ENCODE measurements at regions not wholly inside any gene's neighbourhood (a gene's known extent, or its start where the extent isn't known, plus 50 kb on each side); places are given as distances from the start of the nearest gene placed in this dataset.
"Not testable (repeated sequence)": the region's sequence is repeated elsewhere in the genome, so short reads cannot be mapped to it uniquely, and the experiment has no call there.

DNA sequence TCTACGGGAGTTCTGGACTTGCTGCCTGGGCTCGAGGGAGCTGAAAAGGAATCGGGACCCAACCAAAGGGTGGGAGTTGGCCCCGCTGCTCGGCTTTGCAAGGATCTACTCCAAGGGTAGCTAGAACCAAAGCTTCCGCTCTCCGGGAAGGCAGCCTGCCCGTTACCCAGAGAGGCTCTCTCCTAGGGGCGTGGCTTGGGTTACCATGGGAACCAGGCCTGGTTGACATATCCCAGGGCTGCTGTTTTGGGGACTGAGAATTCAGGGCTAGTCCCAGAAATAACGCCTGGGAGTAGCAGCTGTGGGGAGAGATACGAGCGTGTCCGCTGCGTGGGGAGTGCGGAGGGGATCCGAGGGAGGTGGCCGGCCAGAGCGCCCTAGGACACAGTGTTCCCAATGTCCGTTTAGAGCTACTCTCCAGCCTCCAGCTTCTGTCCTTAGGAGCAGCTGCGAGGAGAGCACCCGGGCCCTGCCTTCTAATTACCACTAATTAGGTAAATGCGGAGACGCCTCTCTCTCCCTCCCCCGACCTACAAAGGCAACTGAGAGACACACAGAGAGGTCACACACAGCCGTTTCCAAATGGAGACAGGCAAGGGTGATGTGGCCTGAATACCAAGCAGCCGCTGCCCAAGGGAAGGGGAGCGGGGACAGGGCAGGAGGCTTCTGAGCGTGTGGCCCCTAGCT, 141.6 kb upstream of the CADM1 start:
- no peak overlapping the region for H3K4me3 ChIP-seq (ENCODE audit: low read length)
- TF ChIP-seq ZNF274 (IDR thresholded peaks at IDR 0.05; ENCODE audit: low read depth, low read length), result no peak

DNA sequence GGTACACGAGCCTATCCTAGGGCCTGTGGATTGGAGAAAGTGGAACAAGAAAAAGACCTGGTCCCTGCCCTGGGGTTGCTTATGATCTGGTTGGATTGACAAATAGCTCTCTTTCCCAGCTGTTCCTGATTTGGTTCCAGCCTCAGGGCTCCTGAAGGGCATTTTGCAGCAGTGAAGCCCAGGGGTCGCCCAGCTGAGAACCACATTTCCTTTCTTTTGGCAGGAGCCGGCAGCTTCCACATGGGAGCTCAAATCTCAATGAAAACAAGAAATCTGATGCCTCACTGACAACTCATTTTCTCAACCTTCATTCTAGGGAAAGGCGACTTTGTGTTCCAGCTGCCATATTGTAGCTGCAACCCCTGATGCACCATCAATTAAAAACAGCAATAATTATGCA, 140.6 kb upstream of the CADM1 start:
- H3K4me3 ChIP-seq (ENCODE audit: low read length), result no peak overlapping the region
- no peak for TF ChIP-seq ZNF274 (IDR thresholded peaks at IDR 0.05; ENCODE audit: low read depth, low read length)

DNA sequence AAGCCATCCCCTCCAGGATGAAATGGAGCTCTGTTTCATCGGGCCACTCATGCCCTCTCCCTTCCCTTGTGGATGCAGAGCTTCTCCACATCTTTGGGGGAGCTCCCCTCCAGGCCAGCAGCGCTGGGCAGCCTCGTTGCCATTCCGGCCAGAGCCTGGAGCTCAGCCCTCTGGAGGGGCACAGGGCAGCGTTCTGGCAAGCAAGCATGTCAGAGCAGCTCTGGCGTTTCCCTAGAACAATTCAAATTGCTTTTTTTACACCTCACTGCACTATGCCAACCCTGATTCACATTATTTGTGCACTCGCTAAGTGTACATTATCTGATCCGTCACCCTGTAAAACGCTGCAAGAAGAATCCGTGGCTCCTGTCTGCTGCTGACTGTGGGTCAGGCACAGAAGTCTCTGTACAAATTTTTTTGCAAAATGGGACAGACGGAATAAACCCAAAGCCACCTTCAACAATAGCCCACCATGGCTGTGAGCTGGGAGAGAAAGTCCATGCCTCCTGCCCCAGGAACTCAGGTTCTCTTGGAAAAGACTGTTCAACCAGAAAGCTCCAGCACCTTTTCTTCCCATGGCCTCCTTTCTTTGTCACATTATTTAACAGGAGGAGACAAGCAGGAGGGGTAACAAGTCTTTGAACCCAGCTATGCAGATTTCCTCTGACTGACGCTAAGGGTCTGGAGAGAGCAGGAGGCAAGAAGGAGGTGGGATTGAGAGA, 139.5 kb upstream of the CADM1 start:
- TF ChIP-seq ZNF274 (IDR thresholded peaks at IDR 0.05; ENCODE audit: low read depth, low read length), result no peak
- no peak overlapping the region for H3K4me3 ChIP-seq (ENCODE audit: low read length)

DNA sequence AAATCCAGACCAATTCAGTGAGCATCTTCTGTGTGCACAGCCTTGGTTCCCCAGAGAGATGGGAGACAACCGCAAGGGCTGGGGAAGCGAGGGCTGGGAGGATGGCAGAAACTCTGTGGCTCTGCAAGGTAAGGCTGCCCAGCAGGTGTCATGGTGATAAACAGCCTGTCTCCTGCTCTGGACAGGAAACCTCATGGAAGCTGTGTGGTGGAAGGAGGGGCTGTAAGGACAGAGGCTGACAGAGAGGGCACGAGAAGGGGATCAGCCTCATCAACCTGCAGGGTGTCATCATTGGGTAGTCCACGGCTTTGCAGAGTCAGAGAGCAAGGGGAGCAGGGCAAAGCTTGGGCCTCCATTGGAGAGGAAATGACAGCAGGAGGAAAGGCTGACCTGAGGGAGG, 138.4 kb upstream of the CADM1 start:
- no peak overlapping the region for H3K4me3 ChIP-seq (ENCODE audit: low read length)
- TF ChIP-seq ZNF274 (IDR thresholded peaks at IDR 0.05; ENCODE audit: low read depth, low read length), result no peak

DNA sequence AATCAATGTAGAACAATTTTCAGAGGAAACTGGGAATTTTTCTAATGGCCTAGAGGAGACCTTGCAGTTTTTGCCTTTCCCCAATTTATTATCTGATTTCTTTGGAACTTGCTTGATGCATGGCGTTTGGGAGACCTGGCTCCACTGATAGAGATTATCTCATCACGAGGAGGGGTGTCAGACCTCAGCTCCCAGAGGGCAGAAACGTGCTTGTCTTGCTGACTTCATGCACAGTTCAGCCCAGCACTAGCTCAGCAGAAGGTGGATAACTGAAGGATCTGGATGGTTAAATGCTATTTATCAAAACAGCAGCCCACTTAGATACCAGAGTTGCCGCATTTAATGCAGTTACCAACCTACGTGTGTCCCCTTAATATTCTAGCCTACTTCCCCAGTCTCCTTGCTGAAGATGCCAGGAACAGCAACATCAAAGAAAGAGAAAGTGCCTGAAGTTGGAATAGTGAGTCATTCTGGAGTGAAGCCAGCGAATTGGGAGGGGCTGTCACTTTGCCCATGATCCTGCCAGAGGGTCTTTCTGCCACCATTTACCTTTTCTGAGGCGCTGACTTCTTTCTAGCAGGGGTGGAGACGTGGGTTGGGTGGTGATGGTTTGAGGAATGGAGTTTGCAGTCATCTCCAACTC, 133.5 kb upstream of the CADM1 start:
- no peak for TF ChIP-seq ZNF274 (IDR thresholded peaks at IDR 0.05; ENCODE audit: low read depth, low read length)

DNA sequence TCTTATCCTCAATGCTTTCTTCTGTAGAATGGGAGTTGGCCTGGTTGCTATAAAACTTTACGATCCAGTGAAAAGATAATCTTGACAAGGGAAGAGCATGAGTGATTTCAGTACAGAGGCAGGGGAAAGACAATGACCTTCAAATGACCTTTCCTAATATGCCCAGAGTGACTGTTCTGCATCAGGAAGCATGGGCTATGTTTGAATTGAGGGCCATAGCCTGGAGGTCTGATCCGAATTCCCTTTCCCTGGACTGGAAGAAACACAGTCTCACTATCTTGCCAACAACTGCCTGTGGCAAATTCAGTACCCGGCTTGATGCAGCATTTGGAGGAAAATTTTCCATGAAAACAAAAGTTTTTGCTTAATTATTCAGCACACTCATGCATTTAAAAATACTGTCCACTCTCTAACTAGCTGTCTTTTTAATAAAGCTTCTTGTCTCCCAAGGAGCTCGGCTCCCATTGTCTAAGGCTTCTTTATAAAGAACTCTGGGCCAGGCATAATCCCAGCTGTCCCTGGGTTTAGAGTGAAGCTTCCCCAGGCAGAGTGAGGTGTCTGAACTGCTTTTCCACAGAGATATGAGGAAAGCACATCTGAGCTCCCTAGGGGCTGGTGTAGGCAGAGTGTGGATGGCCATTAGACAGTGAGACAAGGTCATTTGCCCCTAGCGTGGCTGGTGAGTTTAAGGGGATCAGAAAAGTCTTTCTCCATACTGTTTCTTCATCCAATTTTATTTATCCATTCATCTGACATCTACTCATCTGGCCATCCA, 132.7 kb upstream of the CADM1 start:
- no peak for TF ChIP-seq ZNF274 (IDR thresholded peaks at IDR 0.05; ENCODE audit: low read depth, low read length)
- no peak overlapping the region for H3K4me3 ChIP-seq (ENCODE audit: low read length)

More for the DNA sequence above, 133.5 kb upstream of the CADM1 start:
- no peak overlapping the region for H3K4me3 ChIP-seq (ENCODE audit: low read length)

DNA sequence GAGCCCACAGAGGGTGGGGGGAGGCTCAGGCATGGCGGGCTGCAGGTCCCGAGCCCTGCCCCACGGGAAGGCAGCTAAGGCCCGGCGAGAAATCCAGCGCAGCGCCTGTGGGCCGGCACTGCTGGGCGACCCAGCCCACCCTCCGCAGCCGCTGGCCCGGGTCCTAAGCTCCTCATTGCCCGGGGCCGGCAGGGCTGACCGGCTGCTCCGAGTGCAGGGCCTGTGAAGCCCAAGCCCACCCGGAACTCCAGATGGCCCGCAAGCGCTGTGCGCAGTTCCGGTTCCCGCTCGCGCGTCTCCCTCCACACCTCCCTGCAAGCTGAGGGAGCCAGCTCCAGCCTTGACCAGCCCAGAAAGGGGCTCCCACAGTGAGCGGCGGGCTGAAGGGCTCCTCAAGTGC, 129.8 kb upstream of the CADM1 start:
- not testable (repeated sequence) for H3K4me3 ChIP-seq (ENCODE audit: low read length)

DNA sequence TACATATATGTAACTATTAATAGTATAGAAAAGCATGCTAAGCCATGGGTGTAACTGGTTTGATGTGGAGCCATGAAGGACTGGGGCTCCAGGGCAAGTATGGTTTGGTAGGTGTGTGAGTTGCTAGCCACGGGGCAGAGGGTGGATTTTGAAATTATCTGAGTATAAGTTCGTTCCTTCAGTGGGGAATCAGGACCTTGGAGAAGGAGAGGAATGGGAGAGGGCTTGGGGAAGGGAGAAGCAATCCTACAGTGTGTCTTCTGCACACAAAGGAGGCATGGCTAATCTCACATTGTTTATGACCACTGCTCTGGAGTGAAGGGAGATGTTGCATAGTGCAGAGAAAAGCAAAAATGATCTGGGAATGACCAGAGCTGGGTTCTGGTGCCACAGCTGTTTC, 127.8 kb upstream of the CADM1 start:
- no peak for TF ChIP-seq ZNF274 (IDR thresholded peaks at IDR 0.05; ENCODE audit: low read depth, low read length)
- H3K4me3 ChIP-seq (ENCODE audit: low read length), result no peak overlapping the region

DNA sequence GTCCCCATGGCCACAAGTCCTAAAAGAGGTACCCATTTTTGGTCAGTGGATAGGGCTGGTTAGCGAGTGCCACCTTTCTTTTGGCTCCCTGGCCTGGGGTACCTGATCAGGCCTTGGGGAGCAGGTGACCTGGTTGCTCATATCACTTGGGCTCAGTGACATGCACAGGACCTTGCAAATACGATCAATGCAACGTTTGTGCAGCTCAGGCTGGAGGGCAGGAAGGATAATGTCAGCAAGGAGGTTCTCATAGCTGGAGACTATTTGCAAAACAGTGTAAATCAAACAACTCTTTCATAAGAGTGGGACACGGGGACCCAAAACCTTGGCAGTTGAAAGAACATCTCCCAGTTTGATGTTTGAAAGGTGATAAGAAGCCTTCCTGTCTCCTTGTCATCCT, 127.4 kb upstream of the CADM1 start:
- TF ChIP-seq ZNF274 (IDR thresholded peaks at IDR 0.05; ENCODE audit: low read depth, low read length), result no peak
- no peak overlapping the region for H3K4me3 ChIP-seq (ENCODE audit: low read length)

DNA sequence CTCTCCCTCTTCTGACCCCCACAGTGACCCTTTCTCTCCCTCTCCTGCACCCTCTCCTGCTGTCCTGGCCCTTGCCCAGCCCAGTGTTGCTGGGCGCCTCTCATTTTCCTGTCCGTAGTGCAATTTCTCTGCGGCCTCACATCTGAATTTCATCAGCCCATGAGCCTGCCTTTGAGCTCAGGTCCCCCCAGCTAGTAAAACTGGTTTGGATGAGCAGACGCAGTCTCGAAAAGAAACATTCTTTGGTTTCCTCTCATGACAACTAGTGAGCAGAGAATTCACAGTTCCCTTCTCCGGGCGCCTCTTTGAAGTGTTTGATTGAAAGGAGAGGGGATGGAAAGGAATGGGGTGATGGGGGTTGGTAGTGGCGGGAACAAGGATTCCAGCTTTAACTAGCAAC, 126.0 kb upstream of the CADM1 start:
- TF ChIP-seq ZNF274 (IDR thresholded peaks at IDR 0.05; ENCODE audit: low read depth, low read length), result no peak

DNA sequence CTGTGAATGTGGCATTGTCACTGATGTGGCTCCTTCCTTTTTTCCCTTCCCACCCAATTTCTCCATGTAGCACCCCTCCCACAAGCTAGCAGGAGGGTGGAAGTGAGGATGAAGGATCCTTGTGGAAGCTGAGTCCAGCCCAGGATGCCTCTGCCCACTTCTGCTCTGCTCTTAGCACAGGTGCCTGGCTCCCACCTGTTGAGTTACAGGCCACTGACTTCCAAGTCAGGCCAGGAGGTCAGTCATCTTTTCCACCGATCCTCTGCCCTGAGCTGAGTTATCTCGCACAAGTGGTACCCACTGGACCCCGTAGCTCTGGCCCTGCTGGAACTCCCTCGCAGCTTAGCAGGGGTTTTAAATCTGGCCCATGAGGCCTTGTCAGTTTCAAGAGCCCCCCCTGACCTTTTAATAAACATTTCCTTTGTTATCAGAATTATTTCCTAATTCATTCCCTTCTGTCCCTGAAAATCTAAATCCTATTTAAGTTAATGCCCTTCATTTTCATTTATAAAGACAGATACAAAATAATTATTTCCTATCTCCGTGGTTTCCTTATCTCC, 125.3 kb upstream of the CADM1 start:
- TF ChIP-seq ZNF274 (IDR thresholded peaks at IDR 0.05; ENCODE audit: low read depth, low read length), result no peak
- no peak overlapping the region for H3K4me3 ChIP-seq (ENCODE audit: low read length)

More for the DNA sequence above, 126.0 kb upstream of the CADM1 start:
- H3K4me3 ChIP-seq (ENCODE audit: low read length), result no peak overlapping the region

DNA sequence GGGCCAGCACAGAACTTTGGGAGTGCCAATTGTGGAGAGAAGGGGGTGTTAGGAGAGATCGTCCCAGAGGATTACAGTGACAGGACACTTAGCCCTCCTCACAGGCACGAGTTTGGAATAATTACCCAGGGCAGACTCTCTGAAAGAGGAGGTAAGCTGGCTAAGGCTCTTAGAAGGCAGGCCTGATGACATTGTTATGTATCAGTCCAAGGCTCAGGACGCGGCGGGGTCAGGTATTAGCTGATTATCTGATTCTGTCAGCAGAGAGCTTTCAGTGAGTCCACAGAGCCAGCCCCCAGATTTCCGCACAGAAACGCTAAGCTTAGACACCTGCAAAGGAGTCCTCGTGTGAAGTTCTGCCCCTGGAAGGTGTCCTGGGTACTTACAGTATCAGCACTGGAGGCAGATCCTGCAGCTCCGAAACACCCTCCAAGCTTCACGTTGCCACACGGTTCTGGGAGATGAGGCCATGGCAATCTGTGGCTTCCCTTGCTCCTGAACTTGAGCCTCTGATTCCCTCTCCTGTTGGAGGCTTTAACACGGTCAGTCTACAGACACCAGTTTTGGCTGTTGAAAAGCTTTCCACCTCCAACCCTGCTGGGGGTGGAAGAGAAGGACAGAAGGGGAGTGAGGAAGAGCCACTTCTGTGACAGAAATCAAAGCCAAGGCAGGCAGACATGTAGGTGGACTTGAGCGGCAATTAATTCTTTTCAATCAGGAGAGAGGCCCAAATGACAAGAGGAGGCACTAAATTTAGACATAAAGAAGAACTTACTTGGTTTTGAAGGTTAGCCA, 123.6 kb upstream of the CADM1 start:
- no peak for TF ChIP-seq ZNF274 (IDR thresholded peaks at IDR 0.05; ENCODE audit: low read depth, low read length)
- H3K4me3 ChIP-seq (ENCODE audit: low read length), result no peak overlapping the region

DNA sequence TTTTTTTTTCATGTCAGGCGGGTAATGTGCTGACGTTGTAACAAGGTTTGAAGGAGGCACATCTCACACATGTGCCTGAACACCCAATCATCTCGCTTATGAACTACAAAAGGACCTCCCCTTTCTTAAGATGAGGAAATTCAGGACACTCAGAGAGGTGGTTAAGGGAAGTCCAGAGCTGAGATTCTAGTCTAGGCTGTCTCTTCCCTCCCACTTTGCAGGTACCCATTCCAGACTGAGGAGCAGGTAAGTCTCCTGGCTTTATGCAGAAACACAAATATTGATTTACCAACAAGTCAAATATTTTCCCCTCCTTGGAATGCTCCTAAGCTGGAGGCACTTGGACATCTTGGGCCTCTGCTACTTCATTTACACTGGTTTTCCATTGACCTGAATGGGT, 122.9 kb upstream of the CADM1 start:
- TF ChIP-seq ZNF274 (IDR thresholded peaks at IDR 0.05; ENCODE audit: low read depth, low read length), result no peak
- no peak overlapping the region for H3K4me3 ChIP-seq (ENCODE audit: low read length)

All from GM08714 (cell line).